ENCODE measurements at regions not wholly inside any gene's neighbourhood (a gene's known extent, or its start where the extent isn't known, plus 50 kb on each side); places are given as distances from the start of the nearest gene placed in this dataset.
"Not testable (repeated sequence)": the region's sequence is repeated elsewhere in the genome, so short reads cannot be mapped to it uniquely, and the experiment has no call there.

- no peak for DNase-seq
Measured at GRCh38 chr10:38209332-38209731, 115.2 kb downstream of the ZNF37A start.

GRCh38 chr10:38209748-38210147 lies 115.6 kb downstream of the ZNF37A start:
- not testable (repeated sequence) for DNase-seq

- no peak for DNase-seq
Measured at GRCh38 chr10:38212460-38212859, 118.3 kb downstream of the ZNF37A start.

- no peak for DNase-seq
Measured at GRCh38 chr10:38226385-38226784, 132.2 kb downstream of the ZNF37A start.

GRCh38 chr10:38228394-38228793 lies 134.3 kb downstream of the ZNF37A start:
- no peak for DNase-seq

GRCh38 chr10:38238479-38238878 lies 144.3 kb downstream of the ZNF37A start:
- DNase-seq, result not testable (repeated sequence)

GRCh38 chr10:38242061-38242649 lies 148.0 kb downstream of the ZNF37A start:
- not testable (repeated sequence) for DNase-seq

GRCh38 chr10:38248113-38248512 lies 154.0 kb downstream of the ZNF37A start:
- not testable (repeated sequence) for DNase-seq

GRCh38 chr10:38252551-38252950 lies 158.4 kb downstream of the ZNF37A start:
- not testable (repeated sequence) for DNase-seq

- DNase-seq, result not testable (repeated sequence)
Measured at GRCh38 chr10:38267555-38267954, 173.4 kb downstream of the ZNF37A start.

GRCh38 chr10:38271031-38271430 lies 176.9 kb downstream of the ZNF37A start:
- not testable (repeated sequence) for DNase-seq

GRCh38 chr10:38274879-38275278 lies 180.7 kb downstream of the ZNF37A start:
- not testable (repeated sequence) for DNase-seq

GRCh38 chr10:38292560-38292959 lies 198.4 kb downstream of the ZNF37A start:
- not testable (repeated sequence) for DNase-seq

- not testable (repeated sequence) for DNase-seq
Measured at GRCh38 chr10:38310111-38310510, 216.0 kb downstream of the ZNF37A start.

- DNase-seq, result not testable (repeated sequence)
Measured at GRCh38 chr10:38315090-38315805, 221.1 kb downstream of the ZNF37A start.

- not testable (repeated sequence) for DNase-seq
Measured at GRCh38 chr10:38321393-38321792, 227.3 kb downstream of the ZNF37A start.

- not testable (repeated sequence) for DNase-seq
Measured at GRCh38 chr10:38330306-38330705, 236.2 kb downstream of the ZNF37A start.

GRCh38 chr10:38331106-38331505 lies 237.0 kb downstream of the ZNF37A start:
- not testable (repeated sequence) for DNase-seq

- DNase-seq, result not testable (repeated sequence)
Measured at GRCh38 chr10:38333699-38334098, 239.6 kb downstream of the ZNF37A start.

- not testable (repeated sequence) for DNase-seq
Measured at GRCh38 chr10:38350645-38351044, 256.5 kb downstream of the ZNF37A start.

GRCh38 chr10:38354410-38354809 lies 260.3 kb downstream of the ZNF37A start:
- not testable (repeated sequence) for DNase-seq

- peak; percentile 27 to 56 (median 43) for DNase-seq
Measured at GRCh38 chr10:38355911-38356526, 261.9 kb downstream of the ZNF37A start.

GRCh38 chr10:38356527-38356926 lies 262.4 kb downstream of the ZNF37A start:
- DNase-seq, result not testable (repeated sequence)

GRCh38 chr10:38362514-38362913 lies 268.4 kb downstream of the ZNF37A start:
- DNase-seq, result not testable (repeated sequence)
